ENCODE measurements at regions not wholly inside any gene's neighbourhood (a gene's known extent, or its start where the extent isn't known, plus 50 kb on each side); places are given as distances from the start of the nearest gene placed in this dataset.
A peak's percentile ranks its signal among the peaks of the same experiment; 100 is the strongest.

DNA sequence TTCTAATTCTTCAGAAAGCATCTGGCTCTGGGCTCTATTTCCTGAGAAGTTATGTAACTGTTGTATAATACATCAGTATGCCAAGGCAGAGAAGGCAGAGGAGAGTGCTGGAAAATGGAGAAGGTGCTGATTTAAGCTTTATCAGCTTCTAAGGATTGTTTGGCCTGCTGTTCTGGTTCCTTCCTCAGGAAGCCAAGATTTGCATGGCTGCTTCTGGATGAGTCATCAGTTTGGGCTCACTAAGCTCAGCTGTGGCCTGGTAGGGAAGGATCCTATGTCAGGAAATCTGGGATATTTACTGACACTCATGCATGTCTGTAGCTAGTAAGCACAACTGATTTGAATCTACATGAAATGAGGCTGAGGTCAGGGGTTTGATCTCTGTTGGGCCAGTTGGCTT is 73.2 kb upstream of the ADGRL4 start:
- H3K4me1 ChIP-seq, result peaks cover 17% of the 10 kb centered on the region
- peak; percentile 80 to 90 for DNase-seq
- peak overlapping the region; percentile 36 for H3K27ac ChIP-seq
- H3K4me3 ChIP-seq, result no peak overlapping the region
- no peaks in the 10 kb centered on the region for H3K36me3 ChIP-seq
- H3K27me3 ChIP-seq, result no peaks in the 10 kb centered on the region
- no peaks in the 10 kb centered on the region for H3K9me3 ChIP-seq (replicated peaks)

DNA sequence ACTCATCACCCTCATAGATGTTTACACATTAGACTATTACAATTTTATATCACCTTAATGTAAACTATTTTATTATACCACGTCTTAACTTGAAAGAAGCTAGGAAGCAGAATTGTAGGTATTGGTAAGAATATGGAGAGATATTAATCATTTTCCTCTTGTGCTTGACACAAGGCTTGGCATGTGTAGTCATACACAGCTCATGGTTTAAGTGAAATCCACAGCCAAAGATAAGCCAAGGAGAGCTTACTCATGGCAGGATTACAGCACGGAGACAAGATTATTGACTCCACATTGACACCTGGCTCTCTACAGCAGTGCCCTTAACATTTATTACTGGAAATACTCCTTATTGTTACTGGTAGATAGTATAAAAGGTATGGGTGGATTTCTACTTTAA is 68.4 kb upstream of the ADGRL4 start:
- no peaks in the 10 kb centered on the region for H3K27me3 ChIP-seq
- DNase-seq, result no peak
- no peaks in the 10 kb centered on the region for H3K36me3 ChIP-seq
- 0 out of 2 replicates have a peak, but pooled peaks cover 4% of the 10 kb centered on the region for H3K9me3 ChIP-seq (replicated peaks)
- H3K4me3 ChIP-seq, result no peak overlapping the region
- peaks cover 9% of the 10 kb centered on the region for H3K4me1 ChIP-seq
- H3K27ac ChIP-seq, result no peak overlapping the region

DNA sequence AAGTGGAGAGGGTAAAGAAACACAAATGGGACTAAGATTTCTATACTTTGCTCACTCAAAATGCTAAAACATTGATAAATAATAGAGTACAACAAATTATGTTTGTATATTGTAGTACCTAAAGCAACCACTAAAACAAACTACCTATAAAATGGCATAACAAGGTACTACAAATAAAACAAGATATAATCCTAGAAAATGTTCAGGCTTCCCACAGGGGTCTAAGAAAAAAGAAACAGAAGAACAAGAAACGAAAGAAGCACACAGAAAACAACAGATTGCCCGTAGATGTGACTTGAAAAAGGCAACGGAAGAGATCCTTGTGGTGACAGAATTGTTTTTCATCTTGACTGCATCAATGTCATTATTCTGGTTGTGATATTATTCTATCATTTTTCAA is 63.3 kb upstream of the ADGRL4 start:
- Histone ChIP-seq H3K4me1 (no peaks in the 10 kb centered on the region), H3K36me3 (no peaks in the 10 kb centered on the region), H3K4me3 (no peak overlapping the region), H3K27ac (no peak overlapping the region), H3K9me3 (replicated peaks) (0 out of 2 replicates have a peak, but pooled peaks cover 4% of the 10 kb centered on the region), H3K27me3 (no peaks in the 10 kb centered on the region)
- no peak for DNase-seq

DNA sequence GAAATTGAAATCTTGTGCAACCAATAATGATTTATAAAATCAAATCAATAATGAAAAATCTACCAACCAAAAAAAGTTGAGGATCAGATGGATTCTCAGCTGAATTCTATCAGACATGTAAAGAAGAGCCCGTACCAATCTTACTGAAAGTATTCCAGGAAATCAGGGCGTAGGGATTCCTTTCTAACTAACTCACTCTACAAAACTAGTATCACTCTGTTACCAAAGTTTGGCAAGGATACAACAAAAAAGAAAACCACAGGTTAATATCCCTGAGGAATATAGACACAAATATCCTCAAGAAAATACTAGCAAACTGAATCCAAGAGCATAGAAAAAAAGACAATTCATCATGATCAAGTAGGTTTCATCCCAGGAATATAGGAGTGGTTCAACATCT is 52.8 kb upstream of the ADGRL4 start:
- H3K9me3 ChIP-seq (replicated peaks), result no peaks in the 10 kb centered on the region; the same call in 1 of the 2 replicates
- H3K4me1 ChIP-seq, result no peaks in the 10 kb centered on the region
- no peaks in the 10 kb centered on the region for H3K27me3 ChIP-seq
- DNase-seq, result no peak
- H3K4me3 ChIP-seq, result no peak overlapping the region
- H3K27ac ChIP-seq, result no peak overlapping the region
- H3K36me3 ChIP-seq, result no peaks in the 10 kb centered on the region
